Naive B cell (primary cell): ENCODE measurements at regions not wholly inside any gene's neighbourhood (a gene's known extent, or its start where the extent isn't known, plus 50 kb on each side); places are given as distances from the start of the nearest gene placed in this dataset.
"Not testable (repeated sequence)": the region's sequence is repeated elsewhere in the genome, so short reads cannot be mapped to it uniquely, and the experiment has no call there.

Experiments
- ATAC-seq, 2 donors: fragments of 150-1000 bp; cut with Tn5 transposase; 2 replicates each; pipeline ENCODE4 v1.10.0; 2021; ENCODE audit warnings: low read depth in 2 of 2, mild to moderate bottlenecking in 2 of 2, moderate library complexity in 2 of 2
- DNase-seq: peaks from one replicate; pipeline ENCODE4 v3.0.0; 2022
- H3K27ac Mint-ChIP-seq, 6 donors: one replicate each; pipeline ENCODE4 v1.8.0; 2020 to 2022; ENCODE audit warnings: mild to moderate bottlenecking in 6 of 6, mixed read lengths in 6 of 6, moderate library complexity in 5 of 6, inconsistent platforms in 2 of 6
- H3K27me3 Mint-ChIP-seq, 3 donors: one replicate each; pipeline ENCODE4 v1.8.0; 2021 to 2022; ENCODE audit warnings: mixed read lengths in 3 of 3, mild to moderate bottlenecking in 1 of 3
- H3K36me3 Mint-ChIP-seq, 2 donors: one replicate each; pipeline ENCODE4 v1.8.0; 2020 to 2022; ENCODE audit warnings: mixed read lengths in 2 of 2, inconsistent platforms in 1 of 2, mild to moderate bottlenecking in 1 of 2
- H3K4me1 Mint-ChIP-seq, 3 donors: one replicate each; pipeline ENCODE4 v1.8.0; 2020 to 2022; ENCODE audit warnings: mixed read lengths in 3 of 3, inconsistent platforms in 1 of 3, mild to moderate bottlenecking in 1 of 3, moderate library complexity in 1 of 3
- H3K4me3 Mint-ChIP-seq, 8 donors: one replicate each; pipeline ENCODE4 v1.8.0; 2020 to 2022; ENCODE audit warnings: mild to moderate bottlenecking in 8 of 8, mixed read lengths in 8 of 8, moderate library complexity in 8 of 8, inconsistent platforms in 2 of 8
- H3K9me3 Mint-ChIP-seq, 7 donors: one replicate each; pipeline ENCODE4 v1.8.0; 2020 to 2022; ENCODE audit warnings: mixed read lengths in 7 of 7, mild to moderate bottlenecking in 5 of 7, inconsistent platforms in 2 of 7, moderate library complexity in 1 of 7

- Mint-ChIP-seq H3K27ac (no peak overlapping the region), H3K27me3 (no peaks in the 10 kb centered on the region)
Observed at GRCh38 chr10:10044922-10045764, 972.5 kb upstream of the CELF2 start.

GRCh38 chr10:10045765-10046028 is 972.0 kb upstream of the CELF2 start:
- no peak for ATAC-seq

More at GRCh38 chr10:10044922-10045764, 972.5 kb upstream of the CELF2 start:
- ATAC-seq (peak; percentile 41 to 43), DNase-seq (no peak)
- no peak overlapping the region for H3K4me3 Mint-ChIP-seq
- no peaks in the 10 kb centered on the region for H3K4me1 Mint-ChIP-seq
- no peaks in the 10 kb centered on the region for H3K36me3 Mint-ChIP-seq
- peaks cover 0 to 12% (median 3%) of the 10 kb centered on the region in 7 donors for H3K9me3 Mint-ChIP-seq

DNA sequence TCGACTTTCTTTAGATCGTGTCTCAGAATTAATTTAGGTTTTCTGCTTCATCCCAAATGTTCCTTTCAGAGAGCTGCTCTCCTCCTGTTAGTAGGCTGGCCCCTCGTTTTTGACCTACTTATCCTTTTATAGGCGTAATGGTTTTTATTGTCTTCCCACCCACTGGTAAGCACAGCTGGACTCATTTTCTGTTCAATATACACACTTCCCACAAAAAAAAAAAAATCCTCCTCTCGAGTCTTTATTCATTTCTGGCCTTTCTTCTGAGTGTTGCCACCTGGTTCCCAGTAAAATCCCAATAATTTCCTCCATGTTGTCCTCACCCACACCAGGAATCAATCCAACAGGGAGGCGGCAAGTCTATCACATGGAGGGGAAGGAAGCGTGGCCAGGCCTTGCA is 970.2 kb upstream of the CELF2 start:
- Mint-ChIP-seq H3K27me3 (peaks cover 0 to 6% (median 0%) of the 10 kb centered on the region in 3 donors), H3K27ac (no peak overlapping the region), H3K9me3 (peaks cover 0 to 8% (median 3%) of the 10 kb centered on the region in 7 donors), H3K4me1 (no peaks in the 10 kb centered on the region), H3K4me3 (no peak overlapping the region), H3K36me3 (no peaks in the 10 kb centered on the region)
- DNase-seq (no peak), ATAC-seq (no peak)

More at GRCh38 chr10:10045765-10046028, 972.0 kb upstream of the CELF2 start:
- H3K36me3 Mint-ChIP-seq, result no peaks in the 10 kb centered on the region
- DNase-seq, result no peak
- H3K4me3 Mint-ChIP-seq, result no peak overlapping the region
- peaks cover 0 to under 1% (median 0%) of the 10 kb centered on the region in 3 donors for H3K27me3 Mint-ChIP-seq
- H3K27ac Mint-ChIP-seq, result no peak overlapping the region
- no peaks in the 10 kb centered on the region for H3K4me1 Mint-ChIP-seq
- H3K9me3 Mint-ChIP-seq, result peaks cover 0 to 12% (median 3%) of the 10 kb centered on the region in 7 donors

- no peak for DNase-seq
- no peaks in the 10 kb centered on the region for H3K4me1 Mint-ChIP-seq
- ATAC-seq, result no peak
- H3K27me3 Mint-ChIP-seq, result peaks cover 0 to 11% (median 3%) of the 10 kb centered on the region in 3 donors
- H3K4me3 Mint-ChIP-seq, result no peak overlapping the region
- H3K9me3 Mint-ChIP-seq, result peaks cover 0 to 5% (median 0%) of the 10 kb centered on the region in 7 donors
- H3K36me3 Mint-ChIP-seq, result no peaks in the 10 kb centered on the region
- no peak overlapping the region for H3K27ac Mint-ChIP-seq
Observed at GRCh38 chr10:10053051-10053450, 964.6 kb upstream of the CELF2 start.

GRCh38 chr10:10054466-10054865 is 963.2 kb upstream of the CELF2 start:
- peaks cover 0 to 7% (median 0%) of the 10 kb centered on the region in 7 donors for H3K9me3 Mint-ChIP-seq
- H3K4me1 Mint-ChIP-seq, result no peaks in the 10 kb centered on the region
- no peak for DNase-seq
- no peaks in the 10 kb centered on the region for H3K36me3 Mint-ChIP-seq
- H3K27me3 Mint-ChIP-seq, result peaks cover 0 to 11% (median 3%) of the 10 kb centered on the region in 3 donors
- no peak for ATAC-seq
- no peak overlapping the region for H3K27ac Mint-ChIP-seq
- no peak overlapping the region for H3K4me3 Mint-ChIP-seq

- H3K36me3 Mint-ChIP-seq, result no peaks in the 10 kb centered on the region
- no peak overlapping the region for H3K27ac Mint-ChIP-seq
Observed at GRCh38 chr10:10055656-10056442, 961.8 kb upstream of the CELF2 start.

DNA sequence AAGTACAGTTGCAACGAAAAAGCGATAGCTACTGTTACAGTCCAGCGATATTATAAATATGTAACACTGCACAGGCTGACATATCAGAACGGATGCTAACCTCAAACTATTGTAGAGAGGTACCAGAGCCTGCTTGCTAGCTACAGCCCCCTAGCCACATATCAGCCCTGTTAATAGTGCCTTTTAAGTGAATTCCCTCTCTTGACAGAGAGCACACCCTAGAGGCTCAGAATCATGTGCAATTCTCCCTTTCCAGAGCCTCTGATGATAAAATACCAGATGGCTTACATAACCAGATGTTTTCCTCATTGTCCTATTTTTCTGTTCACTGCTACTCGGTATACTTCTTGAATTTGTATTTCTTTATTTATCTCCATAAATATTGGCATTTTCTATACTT is 960.7 kb upstream of the CELF2 start:
- DNase-seq, result no peak
- Mint-ChIP-seq H3K36me3 (no peaks in the 10 kb centered on the region), H3K4me1 (no peaks in the 10 kb centered on the region), H3K27me3 (peaks cover 0 to 6% (median 3%) of the 10 kb centered on the region in 3 donors), H3K4me3 (no peak overlapping the region), H3K27ac (no peak overlapping the region), H3K9me3 (peaks cover 0 to 10% (median 0%) of the 10 kb centered on the region in 7 donors)
- ATAC-seq, result no peak

More at GRCh38 chr10:10055656-10056442, 961.8 kb upstream of the CELF2 start:
- H3K4me1 Mint-ChIP-seq, result no peaks in the 10 kb centered on the region
- DNase-seq (no peak), ATAC-seq (no peak)
- H3K9me3 Mint-ChIP-seq, result peaks cover 0 to 10% (median 0%) of the 10 kb centered on the region in 7 donors
- no peak overlapping the region for H3K4me3 Mint-ChIP-seq
- peaks cover 0 to 9% (median 3%) of the 10 kb centered on the region in 3 donors for H3K27me3 Mint-ChIP-seq

DNA sequence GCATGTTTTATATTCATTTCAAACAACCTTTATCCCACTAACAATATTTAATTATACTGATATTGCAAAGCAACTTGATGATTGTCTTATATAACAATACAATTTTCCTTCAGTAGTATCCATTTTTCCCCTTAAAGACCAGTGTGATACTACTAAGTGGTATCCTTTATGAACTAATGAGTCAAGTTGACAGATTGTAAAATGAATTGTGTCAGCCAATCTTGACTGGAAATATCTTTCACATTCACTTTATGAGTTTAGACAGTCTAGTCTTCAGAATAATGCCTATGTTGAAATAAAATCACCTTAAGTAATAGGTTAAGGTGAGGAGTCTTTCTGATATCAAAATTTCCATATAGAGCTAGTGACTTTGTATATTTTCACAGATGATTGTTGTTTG is 950.0 kb upstream of the CELF2 start:
- Mint-ChIP-seq H3K4me3 (no peak overlapping the region), H3K4me1 (no peaks in the 10 kb centered on the region), H3K27me3 (no peaks in the 10 kb centered on the region), H3K36me3 (no peaks in the 10 kb centered on the region), H3K9me3 (peaks cover 0 to 8% (median 2%) of the 10 kb centered on the region in 7 donors), H3K27ac (no peak overlapping the region)
- ATAC-seq, result no peak
- DNase-seq, result no peak

GRCh38 chr10:10074847-10075246 is 942.8 kb upstream of the CELF2 start:
- H3K4me3 Mint-ChIP-seq, H3K27me3 Mint-ChIP-seq, ATAC-seq, H3K4me1 Mint-ChIP-seq, DNase-seq, H3K36me3 Mint-ChIP-seq, H3K27ac Mint-ChIP-seq: not testable (repeated sequence)
- peaks cover 0 to 14% (median 6%) of the 10 kb centered on the region in 7 donors for H3K9me3 Mint-ChIP-seq

DNA sequence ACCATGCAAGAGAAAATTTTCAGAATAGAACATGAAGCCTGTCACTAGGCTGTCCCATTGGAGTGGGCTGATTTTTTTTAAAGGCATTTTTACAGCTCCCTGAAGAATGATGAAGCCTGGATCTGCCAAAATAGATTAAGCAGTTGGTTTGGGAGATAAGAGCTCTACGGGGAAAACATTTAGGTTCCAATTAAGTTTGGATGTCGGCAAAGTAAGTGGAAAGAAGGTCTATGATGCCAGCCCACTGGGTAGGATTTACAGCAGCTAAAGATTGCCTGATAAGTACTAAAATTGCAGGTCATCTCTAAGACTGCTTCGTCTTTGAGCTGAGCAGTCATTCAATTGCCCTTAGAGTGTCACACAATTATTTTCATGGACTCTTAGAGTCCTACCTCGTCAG is 939.2 kb upstream of the CELF2 start:
- H3K4me3 Mint-ChIP-seq, result no peak overlapping the region

GRCh38 chr10:10092581-10092980 is 925.1 kb upstream of the CELF2 start:
- no peaks in the 10 kb centered on the region for H3K4me1 Mint-ChIP-seq

More for the DNA sequence above, 939.2 kb upstream of the CELF2 start:
- peaks cover 2 to 22% (median 5%) of the 10 kb centered on the region in 7 donors for H3K9me3 Mint-ChIP-seq
- no peaks in the 10 kb centered on the region for H3K27me3 Mint-ChIP-seq
- H3K4me1 Mint-ChIP-seq, result no peaks in the 10 kb centered on the region
- no peak for ATAC-seq
- no peak overlapping the region for H3K27ac Mint-ChIP-seq
- no peak for DNase-seq
- no peaks in the 10 kb centered on the region for H3K36me3 Mint-ChIP-seq

GRCh38 chr10:10093021-10093420 is 924.7 kb upstream of the CELF2 start:
- DNase-seq, result no peak
- no peak overlapping the region for H3K27ac Mint-ChIP-seq
- H3K9me3 Mint-ChIP-seq, result peaks cover 0 to 3% (median 0%) of the 10 kb centered on the region in 7 donors
- no peak for ATAC-seq
- no peak overlapping the region for H3K4me3 Mint-ChIP-seq
- no peaks in the 10 kb centered on the region for H3K27me3 Mint-ChIP-seq
- no peaks in the 10 kb centered on the region for H3K4me1 Mint-ChIP-seq
- no peaks in the 10 kb centered on the region for H3K36me3 Mint-ChIP-seq

More at GRCh38 chr10:10092581-10092980, 925.1 kb upstream of the CELF2 start:
- Mint-ChIP-seq H3K27me3 (no peaks in the 10 kb centered on the region), H3K4me3 (no peak overlapping the region), H3K36me3 (no peaks in the 10 kb centered on the region), H3K9me3 (peaks cover 0 to 3% (median 0%) of the 10 kb centered on the region in 7 donors), H3K27ac (peak overlapping the region in 2 of 6 donors; percentile 1 to 4)
- ATAC-seq (no peak), DNase-seq (no peak)

- H3K27ac Mint-ChIP-seq, result no peak overlapping the region
- ATAC-seq (no peak), DNase-seq (no peak)
- H3K27me3 Mint-ChIP-seq, result no peaks in the 10 kb centered on the region
- H3K4me1 Mint-ChIP-seq, result no peaks in the 10 kb centered on the region
- no peak overlapping the region for H3K4me3 Mint-ChIP-seq
- no peaks in the 10 kb centered on the region for H3K36me3 Mint-ChIP-seq
- peaks cover 0 to 10% (median 3%) of the 10 kb centered on the region in 7 donors for H3K9me3 Mint-ChIP-seq
Observed at GRCh38 chr10:10094691-10095090, 923.0 kb upstream of the CELF2 start.

GRCh38 chr10:10096296-10096695 is 921.4 kb upstream of the CELF2 start:
- H3K4me1 Mint-ChIP-seq, result no peaks in the 10 kb centered on the region
- no peak overlapping the region for H3K4me3 Mint-ChIP-seq
- no peak overlapping the region for H3K27ac Mint-ChIP-seq
- no peak for ATAC-seq
- H3K9me3 Mint-ChIP-seq, result peaks cover 0 to 19% (median 3%) of the 10 kb centered on the region in 7 donors
- no peaks in the 10 kb centered on the region for H3K36me3 Mint-ChIP-seq
- H3K27me3 Mint-ChIP-seq, result no peaks in the 10 kb centered on the region
- no peak for DNase-seq
